GM18517 (cell line): ENCODE measurements at regions not wholly inside any gene's neighbourhood (a gene's known extent, or its start where the extent isn't known, plus 50 kb on each side); places are given as distances from the start of the nearest gene placed in this dataset.

Experiments used
- ATAC-seq: cut with Tn5 transposase; IDR thresholded peaks from one replicate; pipeline ENCODE4 v1.9.1; 2021; ENCODE audit warnings: mild to moderate bottlenecking, moderate library complexity; ENCODE audit not compliant: unreplicated experiment

DNA sequence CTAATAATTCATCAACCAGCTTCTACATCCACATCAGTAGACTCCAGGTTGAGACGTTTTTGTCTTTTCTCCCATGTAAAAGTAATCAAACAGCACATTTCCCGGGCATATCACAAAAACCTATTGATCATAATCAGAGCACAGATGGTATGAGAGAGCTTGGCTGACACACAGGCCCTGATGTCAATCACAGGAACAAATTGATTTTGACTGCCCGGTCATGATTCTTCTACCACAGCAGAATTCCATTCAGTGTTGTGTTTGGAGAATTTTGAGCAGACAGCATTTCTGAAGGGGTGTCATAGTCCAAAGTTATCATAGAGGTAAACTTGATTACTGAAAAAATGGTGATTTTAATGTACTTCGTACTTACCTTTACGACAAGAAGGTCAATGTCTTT is 351.1 kb downstream of the ZSWIM6 start:
- ATAC-seq = no peak

DNA sequence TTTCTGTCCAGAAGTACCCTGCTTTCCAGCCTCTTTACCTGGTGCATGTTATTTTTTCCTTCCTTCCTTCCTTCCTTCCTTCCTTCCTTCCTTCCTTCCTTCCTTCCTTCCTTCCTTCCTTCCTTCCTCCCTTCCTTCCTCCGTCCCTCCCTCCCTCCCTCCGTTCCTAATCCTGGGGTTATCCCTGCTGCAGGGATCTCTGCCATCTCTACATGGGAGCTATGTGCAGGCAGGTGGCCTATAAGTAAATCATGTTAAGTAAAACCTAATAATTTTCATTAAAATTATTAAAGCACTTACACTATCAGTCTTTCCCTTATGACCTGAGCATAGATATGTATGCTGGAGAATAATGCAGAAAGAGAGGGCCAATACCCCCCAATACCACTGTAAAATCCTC is 351.9 kb downstream of the ZSWIM6 start:
- ATAC-seq = no peak

DNA sequence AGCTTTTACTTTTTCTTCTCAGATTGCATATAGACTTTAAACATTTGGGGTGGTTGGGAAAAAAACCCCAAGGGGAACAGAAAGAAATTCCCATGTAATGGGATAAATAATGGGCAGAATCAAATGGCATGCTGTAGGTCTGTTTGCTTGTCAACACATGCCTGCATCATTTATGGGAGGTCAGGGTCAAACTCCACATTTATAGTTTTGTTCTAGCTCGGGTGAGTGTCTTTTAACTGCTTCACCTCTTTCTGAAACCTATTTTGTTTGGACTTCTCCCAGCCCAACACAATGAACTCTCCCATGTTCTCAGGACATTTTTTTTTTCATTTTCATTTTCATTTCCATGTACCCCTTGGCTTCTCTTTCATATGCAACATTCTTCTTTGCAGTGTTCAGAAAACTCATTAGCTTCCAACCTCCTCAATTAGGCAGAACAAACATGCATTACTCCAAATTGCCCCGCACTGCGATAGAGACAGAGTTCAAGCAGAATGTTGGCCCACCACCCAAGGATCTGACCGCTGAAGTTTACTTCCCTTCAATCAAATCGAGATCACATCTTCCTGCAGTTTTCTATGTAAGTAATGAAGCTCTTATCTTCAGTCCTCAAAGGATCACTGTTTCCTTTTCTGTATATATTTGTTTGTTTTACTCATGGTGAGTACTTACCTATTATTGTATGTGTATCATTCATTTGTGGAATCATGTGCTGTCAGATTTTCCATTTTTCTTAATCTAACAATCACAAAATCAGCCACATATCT is 354.6 kb downstream of the ZSWIM6 start:
- ATAC-seq = no peak

DNA sequence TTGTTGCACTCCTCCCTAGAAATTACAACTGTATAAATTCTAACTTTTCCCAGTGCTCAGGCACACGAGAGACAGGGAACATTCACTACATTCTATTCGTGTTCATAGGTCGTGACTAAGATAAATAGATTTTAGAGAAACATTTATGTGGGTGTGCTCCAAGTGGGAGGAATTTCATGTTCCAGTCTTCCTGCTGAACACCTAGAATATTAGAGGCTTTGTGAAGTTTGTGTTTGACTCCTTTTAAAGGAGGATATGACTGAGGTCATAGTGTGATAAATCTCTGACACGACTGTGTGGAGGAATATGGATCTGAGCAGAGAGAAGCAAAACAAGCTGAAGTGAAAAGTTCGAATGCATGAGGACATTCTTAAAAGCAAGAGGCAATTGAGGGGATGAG is 355.3 kb downstream of the ZSWIM6 start:
- no peak for ATAC-seq

DNA sequence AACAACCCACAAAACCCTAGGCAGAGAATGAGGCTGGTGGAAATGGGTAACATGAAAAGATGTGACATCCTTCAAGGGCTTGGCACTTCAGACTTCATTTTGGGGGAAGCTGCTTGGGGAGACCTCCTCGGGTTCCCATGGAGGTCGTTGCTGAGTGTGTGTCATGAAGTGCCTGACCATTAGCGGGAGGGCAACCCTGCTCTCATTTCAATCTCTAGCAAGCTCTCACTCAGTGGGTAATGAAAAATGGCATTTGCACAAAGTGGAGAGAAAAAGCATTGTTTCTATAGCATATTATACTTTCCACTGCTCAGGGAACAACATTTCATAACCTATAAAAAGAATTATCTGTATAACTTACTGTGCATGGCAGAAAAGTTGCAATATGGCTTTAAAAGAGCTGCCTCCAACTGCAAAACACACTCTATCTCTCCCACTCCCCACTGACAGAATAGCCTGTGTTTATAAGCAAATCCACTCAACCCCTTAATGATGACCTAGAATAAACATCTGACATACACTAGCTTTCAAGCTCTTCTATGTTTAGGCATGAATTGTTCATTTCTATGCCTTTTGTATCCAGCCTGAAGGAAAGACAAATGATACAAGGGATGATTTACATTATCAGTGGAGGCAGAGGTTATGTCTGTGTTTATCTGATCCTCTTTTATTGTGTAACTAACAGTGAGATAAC is 357.2 kb downstream of the ZSWIM6 start:
- no peak for ATAC-seq

DNA sequence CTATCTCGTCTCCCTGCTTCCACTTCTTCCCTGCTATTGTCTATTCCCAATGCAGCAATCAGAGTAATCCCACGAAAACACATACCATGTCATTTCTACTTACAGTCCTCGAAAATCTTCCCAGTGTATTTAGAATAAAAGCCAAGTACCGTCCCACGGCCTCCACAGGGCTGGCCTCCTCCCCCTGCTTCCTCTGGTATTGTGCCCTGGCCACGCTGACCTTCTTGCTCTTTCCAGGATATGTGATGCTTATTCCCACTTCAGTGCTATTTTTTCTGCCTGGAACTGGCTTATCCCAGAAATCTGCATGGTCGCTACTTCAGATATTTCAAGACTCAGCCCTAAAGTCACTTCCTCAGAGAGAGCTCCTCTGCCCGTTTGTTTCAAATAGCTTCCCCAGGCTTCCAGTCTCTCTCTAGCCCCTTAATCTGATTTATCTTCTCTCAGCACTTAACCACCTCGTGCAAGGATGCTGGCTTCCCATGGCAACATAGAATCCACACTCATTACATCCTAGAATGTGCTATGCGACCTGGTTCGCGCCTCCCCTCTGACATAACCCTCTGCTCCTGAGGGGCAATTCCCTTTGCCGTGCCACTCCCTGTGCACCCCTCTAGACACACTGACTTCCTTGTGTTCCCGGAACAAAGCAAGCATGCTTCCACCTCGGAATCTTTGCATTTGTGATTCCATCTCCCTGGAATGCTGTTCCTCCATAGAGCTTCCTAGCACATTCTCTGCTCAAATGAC is 365.9 kb downstream of the ZSWIM6 start:
- no peak for ATAC-seq

DNA sequence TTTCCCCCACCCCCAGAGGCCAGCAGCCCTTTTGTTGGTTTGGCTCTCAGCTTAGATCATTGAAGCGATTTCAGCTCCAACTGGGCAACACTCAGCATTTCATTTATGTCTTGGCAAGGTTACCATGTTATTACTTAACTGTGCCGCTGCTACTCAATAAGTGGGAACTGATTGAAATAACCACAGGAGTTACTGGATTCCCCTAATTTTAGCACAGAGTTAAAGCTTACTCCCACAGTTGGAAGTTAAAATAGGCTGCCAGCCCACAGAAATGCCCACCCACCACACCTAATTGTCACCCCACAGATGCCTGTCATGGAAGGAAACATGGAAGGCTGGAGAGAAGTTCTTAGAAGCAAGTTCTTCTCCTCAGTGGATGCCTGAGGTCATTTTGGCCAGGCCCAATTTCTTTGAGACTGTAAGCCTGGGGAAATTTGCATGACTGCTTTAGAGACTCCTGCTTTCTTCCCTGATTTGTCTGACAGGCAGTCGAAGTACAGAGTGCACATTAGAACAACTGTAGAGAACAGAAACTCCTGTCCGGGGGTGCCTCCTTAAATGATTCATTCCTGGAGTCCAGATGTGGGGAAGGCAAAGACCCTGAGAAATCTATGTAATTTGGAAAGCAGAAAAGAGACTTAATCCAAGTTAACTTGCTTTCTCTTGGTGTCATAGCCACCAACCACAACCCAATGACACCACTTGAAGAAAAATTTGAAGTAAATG is 370.0 kb downstream of the ZSWIM6 start:
- peak; percentile 52 for ATAC-seq

DNA sequence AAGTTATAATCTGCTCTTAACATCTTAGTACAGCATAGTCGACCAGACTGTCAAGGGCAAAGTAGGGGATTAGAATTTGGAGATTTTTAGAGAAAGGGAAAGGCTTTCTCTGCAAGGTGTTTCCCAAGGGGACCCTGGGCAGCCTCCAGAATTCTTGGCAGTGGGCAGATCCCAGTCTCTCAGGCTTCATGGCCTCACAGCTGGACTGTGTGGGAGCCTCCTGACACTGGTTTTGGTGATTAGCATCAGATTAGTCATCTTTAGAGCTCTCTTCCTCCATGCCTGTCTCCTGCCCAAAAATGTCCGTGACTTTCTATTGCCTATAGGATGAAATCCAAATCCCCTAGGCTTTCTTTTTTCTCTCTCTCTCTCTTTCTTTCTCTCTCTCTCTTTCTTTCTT is 370.7 kb downstream of the ZSWIM6 start:
- ATAC-seq = peak; percentile 22

DNA sequence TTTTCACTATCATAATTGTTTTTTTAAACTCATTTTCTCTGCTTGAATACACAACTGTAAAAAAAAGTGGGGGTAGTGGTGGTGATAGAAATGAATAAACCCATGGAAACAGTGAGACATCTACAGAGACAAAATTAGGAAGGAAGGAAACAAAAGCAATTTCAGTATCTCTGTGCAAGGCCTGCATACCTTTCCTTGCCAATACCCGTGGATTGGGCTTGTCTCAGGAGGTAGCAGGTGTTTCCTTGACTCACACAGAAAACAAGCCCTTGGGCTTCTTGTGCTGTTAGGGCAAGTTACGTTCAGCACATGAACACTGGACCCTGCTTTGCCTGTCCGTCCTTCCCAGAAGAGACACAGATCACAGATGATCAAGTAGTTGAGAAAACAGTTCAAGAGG is 372.2 kb downstream of the ZSWIM6 start:
- ATAC-seq = no peak

DNA sequence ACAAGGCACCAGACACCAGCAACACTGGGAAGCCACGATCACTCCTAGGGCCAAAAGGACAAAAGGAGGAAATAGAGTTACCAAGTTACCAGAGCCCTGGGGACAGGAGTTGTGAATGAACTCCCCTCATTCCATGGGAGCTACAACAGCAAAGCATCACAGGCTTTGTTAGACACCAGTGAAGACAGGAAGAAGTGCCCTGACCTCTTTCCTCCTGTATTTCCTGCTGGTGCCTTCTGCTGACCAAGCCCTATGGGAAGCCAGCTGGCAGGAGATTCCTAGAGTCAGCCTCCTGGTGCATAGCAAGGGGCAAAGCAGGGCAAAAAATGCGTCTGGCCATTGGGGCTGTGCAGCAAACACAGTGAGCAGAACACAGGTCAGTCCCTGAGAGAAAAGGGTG is 374.7 kb downstream of the ZSWIM6 start:
- ATAC-seq = no peak

DNA sequence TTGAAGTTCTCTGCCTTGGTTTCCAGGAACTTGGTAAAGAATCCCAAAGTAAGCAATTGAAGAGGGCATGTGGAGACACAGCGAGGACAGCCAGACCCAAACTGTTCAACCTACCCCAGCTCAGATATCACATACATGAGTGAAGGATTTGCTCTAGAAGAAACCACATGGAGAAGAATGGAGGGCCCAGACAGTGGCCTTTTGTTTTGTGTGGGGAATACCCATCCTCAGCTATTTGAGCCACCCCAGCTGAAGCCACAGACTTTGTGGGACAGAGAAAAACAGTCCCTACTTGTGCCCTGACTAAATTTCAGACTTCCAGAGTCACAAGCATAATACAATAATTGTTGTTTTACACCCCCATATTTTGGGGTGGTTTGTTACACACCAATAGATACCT is 387.1 kb downstream of the ZSWIM6 start:
- ATAC-seq = no peak

DNA sequence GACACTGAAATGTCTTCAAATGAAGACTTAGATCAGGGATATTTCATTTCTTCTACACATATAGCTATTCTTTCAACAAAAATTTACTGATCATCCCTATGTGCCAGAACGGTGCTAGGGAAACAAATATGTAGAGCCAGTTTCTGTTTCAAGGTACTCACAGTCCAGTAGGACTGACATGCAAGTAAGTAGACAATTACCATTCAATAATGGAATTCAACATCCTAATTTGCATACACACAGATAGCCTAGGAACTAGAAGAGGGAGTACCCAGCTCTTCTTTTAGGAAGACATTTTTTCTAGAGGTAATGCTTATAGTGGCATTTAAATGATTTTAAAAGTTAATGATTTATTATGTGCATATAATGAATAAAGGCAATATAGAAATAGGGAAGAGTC is 388.8 kb downstream of the ZSWIM6 start:
- ATAC-seq = no peak

DNA sequence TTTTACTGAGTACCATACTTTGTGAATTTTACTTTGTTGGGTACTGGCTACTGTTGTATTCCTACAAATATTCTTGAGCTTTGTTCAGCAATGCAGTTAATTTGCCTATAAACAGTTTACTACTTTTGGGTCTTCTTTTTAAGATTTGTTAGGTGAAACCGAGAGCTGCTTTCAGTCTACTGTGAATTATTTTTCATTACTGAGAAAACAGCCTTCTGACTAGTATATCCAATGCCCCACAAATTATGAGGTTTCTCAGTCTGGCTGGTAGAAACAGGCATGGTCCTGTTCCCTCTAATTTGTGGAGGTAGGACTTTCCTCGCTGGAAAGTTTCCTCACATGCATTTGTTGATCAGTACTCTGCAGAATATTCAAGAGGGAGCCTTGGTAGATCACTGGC is 392.0 kb downstream of the ZSWIM6 start:
- no peak for ATAC-seq

DNA sequence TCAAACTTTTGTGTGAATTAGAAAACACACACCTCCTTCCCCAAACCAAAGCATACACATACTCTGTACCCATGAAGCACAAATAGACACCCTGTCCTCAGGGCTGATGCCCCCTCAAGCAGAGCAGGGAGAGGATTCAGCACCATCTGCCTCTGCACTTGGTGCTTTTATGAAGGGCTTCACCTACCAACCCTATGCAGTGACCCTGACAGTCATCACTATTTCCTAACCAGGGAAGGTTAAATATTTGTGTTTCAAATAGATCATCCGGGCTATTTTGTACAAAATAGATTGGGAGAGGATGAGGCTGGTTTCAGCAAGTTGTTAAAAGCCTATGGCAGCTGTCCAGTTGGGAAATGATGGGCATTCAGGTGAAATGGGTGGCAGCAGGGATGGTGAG is 396.2 kb downstream of the ZSWIM6 start:
- no peak for ATAC-seq

DNA sequence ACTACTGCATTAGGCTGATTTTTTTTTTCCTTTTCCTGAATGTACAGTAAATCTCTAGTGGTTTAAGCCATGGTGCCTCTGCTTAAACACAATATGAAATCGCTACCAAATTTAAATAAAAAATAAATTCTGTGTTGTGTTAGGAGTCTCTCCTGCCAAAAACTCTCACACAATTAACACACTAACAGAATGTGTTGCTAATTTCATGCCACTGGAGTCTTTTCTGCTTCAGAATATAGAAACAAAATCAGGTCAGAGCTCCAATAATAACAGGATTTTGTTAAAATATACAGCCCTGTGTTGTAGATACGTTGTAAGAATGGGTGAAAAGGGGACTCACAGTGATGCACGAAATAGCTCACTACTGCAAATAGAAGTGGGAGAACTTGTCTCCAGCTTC is 398.8 kb downstream of the ZSWIM6 start:
- no peak for ATAC-seq

DNA sequence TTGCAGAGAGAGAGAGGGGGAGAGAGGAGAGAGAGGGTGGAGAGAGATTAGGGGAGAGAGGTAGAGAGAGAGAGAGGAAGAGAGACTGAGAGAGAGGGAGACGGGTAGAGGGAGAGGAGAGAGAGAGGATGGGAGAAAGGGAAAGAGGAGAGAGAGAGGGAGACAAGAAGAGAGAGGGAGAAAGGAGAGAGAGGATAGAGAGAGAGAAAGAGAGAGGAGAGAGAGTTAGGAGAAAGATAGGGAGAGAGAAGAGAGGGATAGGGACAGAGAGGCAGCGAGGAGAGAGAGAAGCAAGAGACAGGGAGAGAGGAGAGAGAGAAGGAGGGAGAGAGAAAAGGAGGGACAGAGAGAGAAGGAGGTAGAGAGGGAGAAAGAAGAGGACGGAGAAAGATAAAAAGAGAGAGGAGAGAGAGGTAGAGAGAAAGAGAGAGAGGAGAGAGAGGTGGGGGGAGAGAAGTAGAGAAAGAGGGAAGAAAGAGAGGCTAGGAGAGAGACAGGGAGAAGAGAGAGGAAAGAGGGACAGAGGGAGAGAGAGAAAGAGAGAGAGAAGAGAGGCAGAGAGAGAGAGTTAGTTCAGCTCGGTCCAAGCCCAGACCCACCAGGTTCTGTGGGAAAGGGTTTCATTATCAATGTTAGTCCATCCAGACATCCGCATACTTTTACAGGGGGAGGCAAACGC is 399.3 kb downstream of the ZSWIM6 start:
- no peak for ATAC-seq

DNA sequence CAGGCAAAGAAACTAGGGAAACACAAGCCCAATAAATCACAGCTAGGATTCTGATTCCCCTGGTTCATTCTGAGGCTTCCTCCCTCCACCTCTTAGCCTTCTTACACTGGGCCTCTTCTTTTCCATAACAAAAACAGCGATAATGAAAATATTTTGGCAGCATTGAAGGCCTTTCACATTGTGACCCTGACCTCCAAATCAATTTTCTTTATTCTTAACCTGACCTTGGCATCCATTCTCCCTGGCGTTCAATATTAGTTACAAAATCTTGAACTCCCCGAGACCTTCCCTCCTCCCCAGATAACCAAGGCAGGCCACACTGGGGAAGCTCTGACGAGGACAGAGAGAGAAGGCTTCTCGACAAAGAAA is 399.9 kb downstream of the ZSWIM6 start:
- ATAC-seq = no peak

DNA sequence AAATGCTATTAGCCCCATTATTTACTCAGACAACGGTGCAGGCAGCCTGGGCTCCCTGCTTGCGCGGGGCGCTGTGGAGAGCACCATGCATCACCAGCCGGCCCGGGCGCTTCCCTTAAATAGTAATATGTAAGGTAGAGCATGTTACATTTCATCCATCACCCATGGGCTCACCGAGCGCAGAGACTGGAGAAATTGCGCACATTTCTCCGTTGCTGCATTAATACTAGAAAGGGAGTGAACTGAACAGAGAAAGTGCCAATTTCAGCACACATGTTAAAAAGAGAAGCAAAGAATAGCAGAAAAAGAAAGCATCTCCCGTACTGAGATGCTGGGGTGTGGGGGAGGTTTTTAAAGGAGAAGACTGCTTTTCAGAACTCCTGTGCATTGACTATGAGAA is 400.3 kb downstream of the ZSWIM6 start:
- ATAC-seq = no peak

DNA sequence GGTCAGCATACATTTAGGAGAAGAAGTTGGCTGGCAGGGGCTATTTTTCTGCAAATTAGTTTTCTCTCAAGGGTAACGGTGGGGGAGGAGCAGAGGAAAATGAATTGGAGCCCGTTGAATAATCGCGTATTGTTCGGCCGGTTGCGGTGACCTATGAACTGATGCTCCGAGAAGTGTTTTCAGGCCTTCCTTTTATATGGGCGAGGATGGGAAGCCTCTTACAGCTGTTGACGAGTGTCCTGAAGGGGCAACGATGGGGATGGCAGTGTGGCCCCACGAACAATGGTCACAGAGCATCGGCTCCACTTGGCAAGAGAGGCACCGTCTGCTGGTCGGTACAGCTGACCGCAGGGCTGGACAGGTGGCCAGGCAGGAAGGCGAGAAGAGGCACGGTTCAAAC is 400.7 kb downstream of the ZSWIM6 start:
- ATAC-seq = no peak

DNA sequence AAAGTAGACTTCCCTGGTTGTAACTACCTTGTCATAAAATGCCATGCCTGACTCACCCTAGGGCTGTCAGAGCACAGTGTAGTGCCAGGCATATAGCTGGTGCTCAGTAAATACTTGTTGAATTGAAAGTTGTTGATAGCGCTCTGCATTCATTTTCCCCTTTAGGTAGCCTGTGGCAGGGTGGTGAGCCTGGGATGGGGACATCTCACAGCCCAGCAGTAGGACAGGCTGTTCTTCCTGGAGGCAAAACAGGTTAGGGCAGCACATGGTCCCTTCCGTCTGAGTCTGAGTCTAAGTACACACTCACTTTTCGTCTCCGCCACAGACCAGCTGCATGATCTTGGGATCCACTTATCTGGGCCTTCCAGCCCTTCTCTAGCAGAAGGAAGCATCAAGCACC is 401.9 kb downstream of the ZSWIM6 start:
- ATAC-seq = no peak

DNA sequence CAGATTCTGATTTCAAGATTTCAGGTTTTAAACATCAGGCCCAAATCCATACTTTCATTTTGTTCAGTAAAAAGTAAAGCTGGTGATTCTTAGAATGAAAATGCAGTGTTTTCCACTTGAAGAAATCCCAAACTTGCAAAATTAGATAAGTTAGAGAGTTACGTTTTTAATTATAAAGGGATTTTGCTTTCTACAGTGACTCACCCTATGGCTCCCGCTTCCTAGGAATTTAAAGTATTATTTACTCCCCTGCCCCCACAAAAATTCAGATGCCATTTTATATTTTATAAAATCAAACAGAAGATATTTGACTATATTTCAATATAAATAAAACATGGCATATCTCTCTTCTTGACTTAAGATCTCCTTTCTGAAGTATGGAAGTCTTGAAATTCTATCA is 402.9 kb downstream of the ZSWIM6 start:
- no peak for ATAC-seq
